GM19395 (cell line): ENCODE measurements at regions not wholly inside any gene's neighbourhood (a gene's known extent, or its start where the extent isn't known, plus 50 kb on each side); places are given as distances from the start of the nearest gene placed in this dataset.

Experiments
- ATAC-seq: cut with Tn5 transposase; IDR thresholded peaks from one replicate; pipeline ENCODE4 v1.9.1; 2021; ENCODE audit warnings: mild to moderate bottlenecking, moderate library complexity; ENCODE audit not compliant: unreplicated experiment

DNA sequence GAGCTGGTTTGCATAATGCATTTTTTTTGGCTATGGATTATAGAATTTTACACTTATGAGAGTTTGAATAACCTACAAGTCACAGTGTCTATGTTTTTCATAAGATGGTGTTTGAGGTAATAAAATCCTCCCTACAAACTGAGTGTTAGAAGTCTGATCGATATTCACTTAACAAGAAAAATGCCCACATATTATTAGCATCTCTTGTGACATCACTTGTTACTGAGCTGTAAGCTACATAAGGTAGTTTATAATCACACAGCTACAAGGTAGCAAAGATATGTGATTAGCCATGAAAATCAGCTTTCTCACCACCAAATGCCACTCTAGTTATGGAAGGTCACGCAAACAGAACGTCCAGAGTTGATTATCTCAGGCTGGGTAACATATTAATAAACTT, 669.6 kb downstream of the PCDH18 start:
- ATAC-seq, result no peak

DNA sequence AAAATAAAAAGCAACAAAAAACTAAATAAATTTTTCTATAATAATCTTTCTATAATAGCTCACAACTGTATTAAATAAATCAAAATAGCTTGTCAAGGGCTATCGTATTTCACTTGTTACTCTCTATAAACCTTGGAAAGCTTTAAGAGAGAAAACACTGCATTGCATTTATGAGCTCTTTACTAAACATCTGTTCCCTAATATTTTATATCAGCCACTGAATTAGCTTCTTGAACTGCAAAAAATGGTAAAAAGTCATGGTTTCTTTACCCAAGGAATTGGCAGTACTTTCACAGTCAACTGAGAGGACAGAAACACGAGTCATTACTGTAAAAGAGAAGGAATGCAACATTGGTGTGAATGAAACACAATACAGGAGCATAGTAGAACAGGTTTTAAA, 671.2 kb downstream of the PCDH18 start:
- ATAC-seq, result no peak

DNA sequence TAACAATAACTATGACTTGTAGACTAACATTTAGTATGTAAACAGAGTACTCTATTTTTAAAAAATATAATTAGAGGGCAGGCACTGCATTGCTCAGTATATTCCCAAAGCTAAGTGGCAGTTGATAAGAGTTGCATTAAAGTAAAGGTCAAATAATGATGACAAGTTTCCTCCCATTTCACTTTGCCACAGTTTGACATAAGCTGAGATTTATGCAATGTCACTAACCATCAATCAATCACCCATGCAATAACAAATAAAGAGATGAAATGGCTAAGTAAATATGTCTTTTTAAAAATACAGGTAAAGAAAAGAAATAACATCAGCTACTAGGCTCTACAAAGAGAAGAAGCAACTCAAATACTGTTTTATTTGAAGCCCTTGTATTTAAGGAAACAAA, 673.4 kb downstream of the PCDH18 start:
- no peak for ATAC-seq

DNA sequence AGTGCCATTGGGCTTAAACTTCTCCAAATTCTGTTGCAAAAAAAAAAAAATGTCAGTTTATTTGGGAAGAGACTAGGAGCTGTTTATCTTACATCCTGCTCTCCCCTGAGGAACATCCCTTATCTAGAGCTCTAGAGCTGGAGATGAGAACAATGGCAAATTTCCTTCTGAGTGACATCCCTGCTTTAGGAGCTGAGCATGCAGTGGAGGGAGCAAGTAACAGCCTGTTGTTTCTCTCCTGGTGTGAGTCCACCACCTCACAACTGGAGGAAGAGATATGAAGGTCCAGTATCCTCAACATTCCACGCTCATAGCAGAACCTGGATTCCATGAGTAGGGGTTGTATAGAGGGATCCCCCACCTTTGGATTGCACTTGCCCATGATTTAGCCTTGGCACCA, 676.4 kb downstream of the PCDH18 start:
- ATAC-seq, result no peak

DNA sequence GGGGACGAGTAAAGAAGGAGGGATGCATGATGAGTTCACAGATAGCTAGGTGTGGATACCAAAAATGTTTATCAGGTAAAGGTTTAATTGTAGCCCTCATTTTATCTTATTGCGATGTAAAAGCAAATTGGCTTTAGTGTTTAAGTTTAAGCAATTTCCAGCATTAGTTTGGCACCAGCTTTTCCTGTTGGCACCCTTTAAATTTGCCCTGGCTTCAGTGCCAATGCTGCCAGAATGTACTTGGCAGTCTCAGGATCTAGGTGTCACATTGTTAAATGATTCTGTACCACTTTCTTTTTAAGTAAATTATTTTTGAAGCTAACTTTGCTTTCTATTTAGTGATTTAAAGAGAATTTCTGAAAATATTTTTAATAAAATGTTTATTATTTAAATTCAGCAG, 681.8 kb downstream of the PCDH18 start:
- ATAC-seq, result no peak

DNA sequence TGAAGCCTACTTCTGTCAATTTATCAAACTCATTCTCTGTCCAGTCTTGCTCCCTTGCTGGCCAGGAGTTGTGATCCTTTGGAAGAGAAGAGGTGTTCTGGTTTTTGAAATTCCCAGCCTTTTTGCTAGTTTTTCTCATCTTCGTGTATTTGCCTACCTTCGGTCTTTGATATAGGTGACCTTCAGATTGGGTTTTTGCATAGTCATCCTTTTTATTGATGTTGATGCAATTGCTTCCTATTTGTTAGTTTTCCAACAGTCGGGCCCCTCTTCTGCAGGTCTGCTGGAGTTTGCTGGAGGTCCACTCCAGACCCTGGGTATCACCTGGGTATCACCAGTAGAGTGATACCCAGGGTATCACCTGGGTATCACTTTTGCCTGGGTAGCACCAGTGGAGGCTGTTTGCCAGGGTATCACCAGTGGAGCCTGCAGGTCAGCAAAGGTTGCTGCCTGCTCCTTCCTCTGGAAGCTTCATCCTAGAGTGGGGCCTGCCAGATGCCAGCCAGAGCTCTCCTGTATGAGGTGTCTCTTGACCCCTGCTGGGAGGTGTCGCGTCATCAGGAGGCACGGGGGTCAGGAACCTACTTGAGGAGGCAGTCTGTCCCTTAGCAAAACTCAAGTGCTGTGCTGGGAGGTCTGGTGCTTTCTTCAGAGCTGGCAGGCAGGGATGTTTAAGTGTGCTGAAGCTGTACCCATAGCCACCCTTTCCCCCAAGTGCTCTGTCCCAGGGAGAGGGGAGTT, 684.2 kb downstream of the PCDH18 start:
- no peak for ATAC-seq

DNA sequence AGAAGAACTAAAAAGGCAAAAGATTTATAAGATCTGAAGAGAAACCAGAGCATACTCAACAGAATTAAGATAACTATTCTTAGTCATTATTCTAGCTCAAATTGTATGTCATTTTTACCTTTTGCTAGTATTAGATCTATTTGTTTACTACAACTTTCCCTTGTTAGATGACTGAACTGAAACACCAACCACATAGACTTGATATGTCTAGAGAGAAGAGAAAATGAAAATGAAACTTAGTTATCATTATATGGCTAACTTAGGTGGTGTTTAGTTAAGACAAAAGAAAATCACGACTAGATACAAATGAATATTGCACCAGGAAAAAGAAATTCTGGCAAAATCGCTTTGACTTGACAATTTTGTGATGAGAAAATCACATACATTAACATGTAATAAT, 690.8 kb downstream of the PCDH18 start:
- ATAC-seq, result no peak

DNA sequence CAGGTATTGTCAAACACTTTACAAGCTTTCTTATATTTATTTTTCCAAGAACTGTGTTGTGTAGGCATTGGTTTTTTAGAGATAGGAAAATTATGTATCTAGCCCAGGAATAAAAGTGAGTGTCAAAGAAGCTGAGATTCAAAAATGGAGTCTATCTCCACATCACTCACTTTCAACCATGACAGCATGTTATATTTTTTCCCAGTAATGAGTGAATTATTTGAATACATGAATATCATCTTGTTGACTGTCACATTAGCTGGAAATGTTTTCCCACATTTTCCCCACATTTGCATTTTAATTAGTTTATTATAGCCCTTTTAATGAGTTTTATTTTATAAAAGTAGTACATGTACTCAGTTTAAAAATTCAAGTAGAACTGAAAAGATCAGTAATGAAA, 693.7 kb downstream of the PCDH18 start:
- no peak for ATAC-seq

DNA sequence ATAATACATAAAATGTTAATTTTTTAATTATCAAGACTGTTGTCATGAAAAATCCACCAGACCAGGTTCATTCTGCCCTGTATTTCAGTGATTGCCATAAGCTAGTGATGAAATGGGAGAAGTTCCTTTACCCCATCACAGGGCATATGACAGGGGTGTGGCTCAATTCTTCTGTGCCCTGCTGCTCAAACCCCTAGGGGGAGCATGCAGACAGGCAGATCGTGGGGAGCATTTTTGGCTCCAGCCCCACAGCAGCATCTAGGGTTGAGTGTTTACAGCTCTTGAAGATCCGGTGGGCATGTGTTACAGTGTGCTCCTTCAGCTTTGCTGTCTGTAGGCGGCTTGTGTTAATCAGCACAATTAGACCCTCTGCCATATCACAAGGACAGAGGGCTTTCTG, 700.7 kb downstream of the PCDH18 start:
- ATAC-seq, result no peak

DNA sequence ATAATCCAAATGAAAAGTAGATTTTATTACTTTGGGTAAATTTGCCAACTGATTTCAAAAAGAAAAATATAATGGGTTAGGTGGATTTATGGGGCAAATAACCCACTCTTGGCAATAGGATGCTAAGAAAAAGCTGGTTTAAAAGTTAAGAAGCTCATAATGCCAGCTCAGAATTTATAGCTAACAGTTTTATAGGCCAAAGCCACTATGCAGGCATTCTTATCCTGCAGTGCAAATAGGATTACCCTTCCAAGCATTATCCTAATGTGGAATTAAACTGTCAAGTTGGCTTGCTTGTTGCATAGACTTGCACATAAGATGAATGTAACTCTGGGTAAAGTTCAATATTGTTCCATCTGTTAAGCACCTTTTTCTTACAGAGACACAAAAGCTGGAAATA, 703.0 kb downstream of the PCDH18 start:
- no peak for ATAC-seq

DNA sequence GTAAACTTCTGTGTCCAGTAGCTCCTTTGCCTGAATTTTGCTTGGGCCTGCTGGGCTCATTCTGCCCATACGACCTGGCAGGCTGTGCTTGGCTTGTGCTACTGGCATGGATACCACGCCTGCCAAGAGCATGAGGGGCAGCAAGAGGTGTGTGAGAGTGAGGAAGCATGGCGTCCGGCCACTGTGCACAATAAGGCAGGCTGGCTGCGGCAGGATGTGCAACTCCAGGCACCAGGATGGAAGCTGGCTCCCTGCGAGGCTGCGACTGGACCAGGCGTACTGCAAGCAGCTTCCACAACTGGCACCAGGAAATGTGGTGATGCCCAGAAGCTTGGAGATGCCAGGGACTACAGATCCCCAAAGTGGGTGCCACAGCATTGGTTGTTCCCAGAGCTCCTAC, 709.3 kb downstream of the PCDH18 start:
- ATAC-seq, result no peak

DNA sequence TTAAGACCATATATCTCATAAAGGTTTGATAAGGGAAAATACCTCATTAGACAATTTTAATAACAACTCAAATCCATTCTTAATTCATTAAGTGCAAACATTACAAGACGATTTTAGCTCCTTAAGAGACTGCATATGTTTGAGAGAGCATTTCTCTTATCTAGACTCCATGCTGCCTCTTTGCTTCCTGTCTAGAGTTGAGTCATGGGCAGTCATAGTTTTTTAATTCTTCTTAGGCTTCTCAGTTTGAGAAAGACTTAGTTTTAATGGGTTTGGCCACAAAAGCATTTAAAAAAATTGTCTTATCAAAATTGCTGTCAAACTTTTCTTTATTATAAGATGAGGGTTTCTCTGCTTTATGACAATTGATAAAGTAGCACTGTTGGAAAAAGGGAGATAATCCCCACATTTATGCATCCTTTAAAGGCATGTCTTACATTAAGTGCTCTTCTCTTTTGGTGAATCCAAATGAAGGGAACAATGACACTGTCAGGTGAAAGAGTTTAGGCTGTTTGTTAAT, 713.4 kb downstream of the PCDH18 start:
- no peak for ATAC-seq

DNA sequence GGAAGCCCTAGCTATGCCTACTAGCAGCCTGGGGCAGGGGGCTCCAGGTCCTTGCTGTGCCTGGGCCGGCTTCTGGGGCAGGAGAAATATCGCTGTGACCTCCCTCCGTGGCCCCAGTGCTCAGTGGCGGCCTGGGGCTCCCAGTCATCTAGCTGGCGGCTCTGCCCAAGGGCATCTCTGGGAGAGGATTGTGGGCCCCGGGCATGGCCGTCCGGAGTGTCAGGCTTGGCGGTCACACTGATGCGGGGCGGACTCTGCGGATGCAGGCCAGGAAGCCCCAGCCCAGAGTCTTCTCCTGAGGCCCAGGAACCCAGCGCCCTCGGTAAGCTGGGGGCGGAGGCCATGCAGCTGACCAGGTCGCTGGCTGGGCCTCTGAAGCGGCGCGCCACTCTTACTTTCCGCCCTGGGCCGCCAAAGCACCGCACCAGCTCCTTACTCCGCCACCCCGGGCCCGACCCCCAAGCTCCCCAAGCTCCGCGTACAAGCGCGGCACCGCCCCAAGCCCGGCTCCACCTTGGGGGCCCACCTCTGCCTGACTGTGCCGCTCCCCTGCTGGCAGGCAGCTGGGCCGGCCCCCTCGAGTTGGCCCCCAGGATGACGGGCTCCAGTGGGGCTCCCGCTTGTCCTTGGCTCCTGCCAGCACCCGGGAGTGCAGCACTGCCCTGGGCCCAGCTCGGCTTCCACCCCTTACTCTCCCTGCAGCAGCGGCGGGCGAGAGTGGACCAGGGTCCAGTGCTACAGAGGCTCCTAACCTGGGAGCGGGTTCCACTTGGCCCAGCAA, 720.0 kb downstream of the PCDH18 start:
- no peak for ATAC-seq

DNA sequence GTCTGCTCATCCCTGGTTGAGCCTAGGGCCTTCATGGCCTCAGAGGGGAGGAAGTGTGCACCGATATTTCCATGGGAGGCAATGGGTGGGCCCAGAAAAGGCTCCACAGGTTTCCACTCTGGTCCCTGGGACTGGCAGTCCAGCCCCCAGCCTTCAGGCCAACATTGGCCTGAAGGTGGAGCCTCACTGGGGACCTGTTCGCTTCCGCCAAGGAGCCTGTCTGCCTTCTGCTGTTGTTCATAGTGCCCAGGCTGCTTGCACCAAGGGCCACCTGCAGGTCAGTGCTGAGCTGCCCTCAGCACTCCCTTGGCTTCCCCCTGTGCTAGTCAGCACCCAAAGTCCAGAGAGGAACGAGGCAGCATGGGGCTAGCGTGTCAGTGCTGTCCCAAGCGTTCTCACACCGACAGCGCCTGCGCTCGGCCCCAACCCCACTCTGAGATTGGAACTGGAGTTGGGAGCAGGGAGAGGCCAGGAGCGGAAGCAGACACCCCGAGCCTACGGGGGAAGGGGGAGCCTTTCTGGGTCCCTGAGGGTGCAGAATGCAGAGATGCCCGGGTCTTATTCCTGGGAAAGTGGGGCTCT, 720.7 kb downstream of the PCDH18 start:
- ATAC-seq, result no peak

DNA sequence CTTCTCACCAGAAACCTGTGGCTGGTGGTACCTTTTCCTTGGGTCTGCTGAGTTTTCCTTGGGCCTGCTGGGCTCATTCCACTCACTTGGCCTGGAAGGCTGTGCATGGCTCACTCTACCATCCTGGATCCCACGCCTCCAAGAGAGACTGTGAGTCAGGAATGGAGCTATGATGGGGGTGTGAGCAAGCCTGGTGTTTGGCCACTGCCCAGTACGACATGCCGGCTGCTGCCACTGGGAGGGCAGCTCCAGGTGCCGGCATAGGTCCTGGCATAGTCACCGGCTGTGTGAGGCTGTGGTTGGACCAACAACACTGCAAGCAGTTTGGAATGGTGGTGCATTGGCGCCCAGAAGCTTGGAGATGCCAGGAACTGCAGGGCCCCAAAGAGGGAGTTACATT, 721.7 kb downstream of the PCDH18 start:
- ATAC-seq, result no peak

DNA sequence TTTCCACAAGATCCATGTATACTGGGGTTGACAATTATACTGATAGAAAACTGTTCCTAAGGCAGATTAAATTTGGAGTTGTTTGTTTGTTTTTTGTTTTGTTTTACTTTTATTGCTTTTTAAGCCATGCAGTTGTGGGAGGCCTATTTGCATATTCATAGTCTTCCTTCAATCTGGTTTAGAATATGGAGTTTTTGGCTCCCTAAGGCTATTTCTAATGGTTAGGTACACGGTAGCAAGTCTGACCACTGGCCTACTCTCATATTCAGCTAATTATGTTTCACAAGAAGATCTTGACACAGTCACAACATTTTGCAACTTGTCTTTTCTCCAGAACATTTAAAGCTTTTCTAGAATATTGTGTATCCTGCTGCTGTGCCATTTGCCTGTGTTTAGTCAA, 725.5 kb downstream of the PCDH18 start:
- ATAC-seq, result no peak

DNA sequence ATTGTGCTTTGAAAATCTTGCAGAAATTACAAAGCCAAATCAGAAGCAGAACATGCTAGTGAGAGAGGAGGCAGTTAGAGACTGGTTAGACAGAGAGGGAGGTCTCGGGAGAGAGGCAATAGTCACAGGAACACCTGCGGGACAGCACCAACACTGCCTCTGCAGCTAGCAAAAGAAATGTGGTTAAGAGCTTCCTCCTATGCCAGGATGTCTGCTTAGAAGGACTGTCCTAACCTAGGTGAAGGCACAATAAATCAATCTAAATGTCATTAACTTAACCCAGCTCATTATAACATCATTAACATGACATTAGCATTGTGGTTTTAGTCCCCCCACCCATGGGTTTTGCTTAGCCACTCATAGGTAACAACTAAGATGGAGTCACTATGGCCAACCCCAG, 726.7 kb downstream of the PCDH18 start:
- ATAC-seq, result no peak

DNA sequence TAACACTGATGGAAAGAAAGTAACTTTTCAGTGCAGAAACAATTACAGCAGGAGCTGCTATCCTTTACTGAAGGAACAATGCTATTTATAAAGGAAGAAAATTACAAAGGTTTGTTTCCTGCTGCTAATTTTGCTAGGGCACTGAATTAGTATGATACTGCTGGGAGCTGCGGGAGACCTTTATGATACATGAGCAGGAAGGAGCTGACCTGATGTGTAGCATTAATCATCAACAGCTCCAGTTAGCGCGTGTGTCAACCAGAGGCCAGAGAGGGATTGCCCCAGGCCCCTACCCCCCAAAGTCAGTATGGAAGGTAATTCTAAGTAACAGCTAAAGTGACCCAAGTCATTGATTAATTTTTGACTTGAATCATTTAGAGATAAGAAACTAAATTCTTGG, 728.9 kb downstream of the PCDH18 start:
- ATAC-seq, result no peak

DNA sequence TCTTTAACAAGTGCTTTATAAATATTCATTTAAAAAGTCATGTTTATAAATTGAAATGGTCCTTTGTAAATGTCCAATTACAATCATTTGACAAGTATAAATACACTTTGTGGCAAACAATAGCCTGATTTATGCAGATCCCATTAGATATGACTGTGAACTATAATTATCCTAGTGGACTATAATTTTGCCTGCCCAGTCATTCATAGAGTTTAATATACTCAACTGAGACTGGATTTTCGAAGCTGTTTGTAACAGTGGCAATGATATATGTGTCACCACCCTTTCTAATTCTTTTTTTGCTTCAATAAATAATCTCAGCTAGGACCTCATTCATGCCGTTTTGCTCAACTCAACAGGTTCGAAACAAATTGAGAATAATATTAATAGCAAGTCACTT, 732.0 kb downstream of the PCDH18 start:
- ATAC-seq, result no peak

DNA sequence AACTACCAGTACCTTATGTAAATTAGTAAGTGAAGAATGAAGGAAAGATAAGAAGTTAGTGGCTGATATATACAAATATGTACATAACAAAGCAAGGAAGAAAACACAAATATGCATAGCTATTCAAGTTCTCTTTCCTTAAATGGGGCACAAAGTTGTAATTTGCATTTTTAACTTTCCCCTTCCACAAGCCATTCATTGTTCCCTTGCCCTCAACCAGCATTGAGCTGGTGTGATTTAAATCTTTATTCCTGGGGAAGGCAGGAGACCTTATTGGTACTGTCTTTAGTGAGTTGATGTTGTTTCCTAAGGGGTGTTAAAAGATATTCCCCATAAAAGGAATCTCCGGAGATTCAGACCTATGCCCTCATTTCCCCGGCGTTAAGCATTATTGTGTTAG, 735.3 kb downstream of the PCDH18 start:
- no peak for ATAC-seq

DNA sequence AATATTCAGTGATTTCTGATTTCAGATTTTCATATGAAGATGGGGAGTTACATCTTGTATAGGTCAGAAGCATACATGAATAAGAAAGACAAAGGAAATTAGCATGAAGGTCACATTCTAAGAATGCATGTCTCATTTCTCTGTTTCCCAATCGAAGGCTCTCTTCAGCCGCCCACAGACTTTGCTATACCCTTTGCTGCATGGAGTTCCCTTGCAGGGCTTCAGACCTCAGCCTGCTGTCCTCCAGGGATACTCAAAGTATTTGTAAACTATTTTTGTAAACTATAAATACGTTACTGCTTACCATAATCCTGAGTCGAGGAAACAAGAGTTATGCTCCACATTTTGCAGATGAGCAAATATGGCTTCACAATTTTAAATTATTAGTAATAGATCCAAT, 738.4 kb downstream of the PCDH18 start:
- ATAC-seq, result no peak

DNA sequence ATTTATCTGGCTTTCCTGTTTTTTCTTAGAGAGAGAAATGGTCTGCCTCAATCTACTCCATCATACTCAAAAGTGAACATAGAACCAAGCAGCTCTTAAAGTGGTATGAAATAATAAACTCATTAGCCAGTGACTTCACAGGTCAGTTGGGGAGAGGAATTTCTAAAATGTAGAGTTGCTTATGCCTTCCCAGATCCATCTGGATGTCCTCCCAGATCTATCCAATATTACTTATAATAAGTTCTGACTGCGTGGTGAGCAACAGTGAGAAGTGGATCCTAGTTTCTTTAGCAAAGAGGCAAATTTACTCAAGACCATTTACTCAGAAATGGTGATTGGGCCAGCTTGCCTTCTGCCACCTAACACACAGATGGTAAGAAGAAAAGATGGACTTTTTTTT, 748.0 kb downstream of the PCDH18 start:
- ATAC-seq, result no peak
